Right hindlimb (tissue), 1 donor: ENCODE measurements at regions not wholly inside any gene's neighbourhood (a gene's known extent, or its start where the extent isn't known, plus 50 kb on each side); places are given as distances from the start of the nearest gene placed in this dataset.
"Not testable (repeated sequence)": the region's sequence is repeated elsewhere in the genome, so short reads cannot be mapped to it uniquely, and the experiment has no call there.

Experiments
- DNase-seq: peaks from one replicate; pipeline ENCODE4 v3.0.0-alpha.2; 2018

DNA sequence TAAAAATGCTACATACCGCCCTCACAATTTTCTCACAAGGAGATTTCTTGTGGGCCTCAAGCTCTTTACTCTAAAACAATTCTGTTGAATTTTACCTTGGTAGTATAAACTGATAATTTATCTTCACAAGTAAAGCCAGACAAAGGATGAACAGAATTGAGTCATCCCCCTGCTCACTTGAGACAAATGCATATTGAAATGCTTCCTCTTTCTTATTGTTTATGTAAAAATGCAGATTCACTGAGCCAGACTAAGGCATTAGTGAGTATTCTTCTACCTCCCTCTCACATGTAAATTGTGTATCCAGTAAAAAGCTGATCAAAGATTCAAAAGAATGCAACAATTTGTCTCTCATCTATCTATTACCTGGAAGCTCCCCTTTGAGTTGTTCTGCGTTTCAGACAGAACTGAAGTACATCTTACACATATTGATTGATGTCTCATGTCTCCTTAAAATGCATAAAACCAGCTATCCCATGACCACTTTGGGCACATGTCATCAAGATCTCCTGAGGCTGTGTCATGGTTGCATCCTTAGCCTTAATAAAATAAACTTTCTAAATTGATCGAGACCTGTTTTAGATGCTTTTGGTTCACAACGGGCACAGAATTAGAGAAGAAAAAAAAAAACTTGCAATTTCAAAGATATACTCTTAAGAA is 743.1 kb upstream of the B3GALT2 start:
- no peak for DNase-seq

GRCh38 chr1:193927550-193927949 is 741.1 kb upstream of the B3GALT2 start:
- DNase-seq = peak; percentile 21

DNA sequence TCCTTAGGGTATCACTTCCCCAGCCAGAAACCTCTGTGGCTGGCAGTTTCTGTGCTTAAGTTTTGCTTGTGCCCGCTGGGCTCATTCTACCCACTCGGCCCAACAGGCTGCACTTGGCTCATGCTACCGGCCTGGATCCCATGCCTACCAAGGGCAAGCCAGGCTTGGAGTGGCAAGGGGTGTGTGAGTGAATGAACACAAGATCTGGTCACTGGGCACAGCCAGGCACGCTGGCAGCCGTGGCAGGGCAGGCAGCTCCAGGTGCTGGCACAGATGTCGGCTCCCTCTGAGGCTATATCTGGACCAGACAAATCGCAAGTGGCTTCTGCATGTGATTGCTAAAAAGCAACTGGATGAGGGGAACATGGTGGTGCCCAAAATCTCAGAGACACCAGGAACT is 740.5 kb upstream of the B3GALT2 start:
- no peak for DNase-seq

DNA sequence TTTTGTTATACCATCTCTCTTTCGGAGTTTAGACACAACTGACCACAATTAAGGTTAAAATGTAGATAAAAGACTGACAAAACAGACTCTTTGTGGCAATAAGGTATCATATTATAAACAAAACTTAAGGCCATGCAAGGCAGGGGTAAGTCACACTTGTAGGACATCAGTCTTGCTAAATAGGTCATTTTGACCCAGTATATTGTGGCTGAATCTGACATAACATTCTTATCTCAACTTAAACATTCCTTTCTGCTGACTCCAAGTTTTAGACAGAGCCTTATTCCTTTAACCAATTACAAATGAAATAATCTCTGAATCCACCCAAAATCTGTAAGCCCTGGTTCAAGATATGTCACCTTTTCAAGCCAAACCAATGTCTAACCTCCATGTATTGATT is 733.4 kb upstream of the B3GALT2 start:
- DNase-seq = no peak

DNA sequence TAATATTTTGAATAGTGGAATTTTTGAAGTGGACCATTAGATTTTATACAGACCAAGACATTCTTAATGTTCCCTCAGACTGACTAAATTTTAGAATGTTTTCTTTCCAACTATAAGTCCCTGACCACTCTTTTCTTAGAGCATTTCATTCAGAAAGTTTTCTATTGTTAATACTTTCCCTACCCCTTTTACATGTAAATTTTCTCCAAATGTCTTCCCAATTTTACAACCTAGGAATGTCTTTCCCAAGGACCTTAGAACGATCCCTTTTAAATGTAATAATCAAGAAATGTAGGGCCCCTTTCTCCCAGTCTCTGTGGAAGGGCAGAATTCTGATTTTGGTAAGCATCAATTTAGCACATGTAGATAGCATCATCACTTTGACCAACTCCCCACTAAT is 730.0 kb upstream of the B3GALT2 start:
- DNase-seq = no peak

DNA sequence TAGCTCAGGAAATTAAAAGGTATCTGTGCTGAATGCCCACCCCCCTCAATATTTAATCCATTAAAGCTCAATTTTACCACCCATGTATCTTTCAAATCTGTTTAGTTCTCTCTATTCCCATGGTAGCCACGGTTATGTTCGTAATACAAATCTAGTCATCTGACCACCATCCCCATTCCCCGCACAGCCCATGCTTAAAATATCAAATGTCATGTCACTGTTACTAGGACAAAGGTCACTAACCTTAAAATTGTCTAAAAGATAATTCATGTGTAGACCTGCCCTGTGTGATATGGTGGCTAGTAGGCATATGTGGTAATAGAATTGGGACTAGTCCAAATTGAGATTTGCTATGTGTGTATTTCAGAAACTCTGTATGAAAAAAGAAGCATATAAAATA is 728.5 kb upstream of the B3GALT2 start:
- DNase-seq = no peak

DNA sequence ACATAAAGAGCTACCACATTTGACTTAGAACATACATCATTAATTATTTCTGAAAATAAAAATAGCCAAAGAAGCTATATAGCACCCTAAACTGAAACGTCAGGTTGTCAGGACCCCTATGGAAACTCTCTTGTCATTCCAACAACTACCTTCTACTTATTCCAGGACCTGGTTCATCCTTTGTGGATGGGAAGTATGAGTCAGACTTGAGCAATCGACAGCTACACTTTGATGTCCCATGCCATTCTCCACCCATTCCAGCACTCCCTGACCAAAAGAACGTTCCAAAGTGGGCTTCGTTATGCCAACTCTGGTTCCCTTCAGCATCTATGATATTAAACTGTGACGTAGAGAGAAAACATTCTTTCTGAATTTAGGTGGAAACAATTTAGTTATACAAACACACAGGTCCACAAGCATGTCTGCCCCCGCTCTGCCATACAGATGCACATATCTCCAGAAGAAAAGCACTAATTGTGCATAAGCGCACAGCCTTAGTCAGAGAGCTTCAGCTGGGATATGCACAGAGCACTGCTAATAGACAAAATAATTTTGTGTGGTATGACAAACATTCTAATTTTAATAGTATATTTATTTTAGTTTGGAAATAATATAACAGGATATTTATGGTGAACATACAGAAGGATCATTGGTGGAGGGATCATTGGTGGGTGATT is 723.1 kb upstream of the B3GALT2 start:
- DNase-seq = no peak

DNA sequence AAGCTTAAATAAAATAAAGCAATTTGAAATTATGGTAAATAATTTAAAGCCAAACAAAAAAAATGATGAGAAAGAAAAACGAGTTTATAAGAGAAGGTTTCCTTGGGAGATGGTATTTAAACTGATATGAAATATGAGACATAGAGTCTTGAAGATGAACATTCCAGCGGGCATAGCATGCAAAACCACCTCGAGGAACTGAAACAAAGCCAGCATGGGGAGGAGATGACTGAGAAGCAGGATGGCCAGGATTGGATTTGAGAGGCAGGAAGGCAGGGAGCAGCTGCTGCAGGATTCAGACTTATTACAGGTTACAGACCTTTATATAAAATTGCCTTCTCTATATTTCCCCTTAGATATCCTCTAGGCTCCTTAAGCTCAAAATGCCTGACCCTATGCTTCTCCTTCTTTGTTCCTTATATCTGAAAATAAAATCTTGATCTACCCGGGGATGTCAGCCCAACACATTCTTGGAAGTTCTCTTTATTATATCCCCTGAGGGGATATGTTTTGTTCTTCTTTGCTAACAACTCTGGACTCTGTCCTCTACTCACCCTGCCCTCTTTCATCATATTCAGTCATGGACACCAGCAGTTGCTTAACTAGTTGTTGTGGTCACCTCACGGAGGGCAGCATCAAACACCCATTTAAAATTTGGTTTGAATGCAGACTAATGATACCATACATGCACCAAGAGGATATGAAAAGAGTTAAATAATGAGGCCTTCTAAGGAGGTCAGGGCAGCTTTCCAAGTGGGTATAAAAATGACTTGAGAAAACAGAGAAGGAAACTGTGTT is 719.1 kb upstream of the B3GALT2 start:
- DNase-seq = no peak

- DNase-seq = no peak
Observed at GRCh38 chr1:193891788-193892187, 705.4 kb upstream of the B3GALT2 start.

- no peak for DNase-seq
Observed at GRCh38 chr1:193890935-193891334, 704.5 kb upstream of the B3GALT2 start.

DNA sequence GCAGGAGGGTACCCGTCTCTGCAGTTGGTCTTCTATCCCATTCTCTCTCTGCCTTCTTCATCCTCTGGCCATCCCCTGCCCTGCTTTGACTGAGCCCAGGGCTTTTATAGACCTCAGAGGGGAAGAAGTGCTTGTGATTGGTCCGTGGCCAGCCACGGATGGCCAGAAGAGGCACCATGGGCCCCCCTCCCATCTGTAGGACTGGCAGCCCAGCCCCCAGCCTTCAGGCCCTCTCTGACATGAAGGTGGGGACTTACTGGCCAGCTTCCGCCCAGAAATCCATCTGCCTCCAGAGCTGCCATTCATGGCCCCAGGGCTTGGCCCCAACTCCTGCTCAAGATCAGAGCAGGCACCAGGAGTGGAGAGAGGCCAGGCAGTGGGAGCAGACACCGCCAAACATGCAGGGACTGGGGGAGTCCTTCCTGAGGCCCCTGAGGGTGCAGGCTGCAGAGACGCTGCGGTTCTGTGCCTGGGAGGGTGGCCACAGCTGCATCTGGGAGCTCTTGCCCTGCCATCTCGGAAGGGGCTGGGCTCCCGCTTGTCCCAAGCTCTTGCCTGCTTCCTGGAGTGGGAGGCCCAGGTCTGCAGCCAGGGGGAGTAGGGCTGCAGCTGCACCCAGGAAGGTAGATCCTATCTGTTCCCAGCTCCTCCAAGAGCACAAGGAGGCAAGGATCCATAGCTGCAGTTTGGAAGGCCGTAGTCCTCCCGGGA is 698.6 kb upstream of the B3GALT2 start:
- no peak for DNase-seq

GRCh38 chr1:193877920-193878319 is 691.5 kb upstream of the B3GALT2 start:
- not testable (repeated sequence) for DNase-seq

DNA sequence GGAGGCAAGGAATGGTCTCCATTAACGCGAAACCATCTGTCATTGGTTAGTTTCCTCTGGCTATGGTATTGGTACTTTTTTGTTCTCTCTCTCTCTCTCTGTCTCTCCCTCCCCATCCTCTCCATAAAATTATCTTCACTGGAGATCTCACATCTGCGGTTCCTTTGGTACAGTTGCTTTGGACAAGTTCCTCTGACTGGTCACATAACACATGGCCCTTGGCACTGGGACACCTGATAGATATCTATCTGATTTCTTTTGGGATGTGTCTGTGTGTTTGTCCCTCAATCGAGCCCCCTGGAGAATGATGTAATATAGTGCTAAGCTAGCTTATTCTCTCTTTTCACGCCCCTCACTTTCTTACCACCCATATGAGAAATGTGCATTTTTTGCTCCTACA is 682.0 kb upstream of the B3GALT2 start:
- DNase-seq = no peak

- no peak for DNase-seq
Observed at GRCh38 chr1:193856261-193856660, 669.8 kb upstream of the B3GALT2 start.

GRCh38 chr1:193850745-193851144 is 664.3 kb upstream of the B3GALT2 start:
- no peak for DNase-seq

- DNase-seq = no peak
Observed at GRCh38 chr1:193846876-193847604, 660.6 kb upstream of the B3GALT2 start.

- DNase-seq = no peak
Observed at GRCh38 chr1:193846411-193846810, 660.0 kb upstream of the B3GALT2 start.

DNA sequence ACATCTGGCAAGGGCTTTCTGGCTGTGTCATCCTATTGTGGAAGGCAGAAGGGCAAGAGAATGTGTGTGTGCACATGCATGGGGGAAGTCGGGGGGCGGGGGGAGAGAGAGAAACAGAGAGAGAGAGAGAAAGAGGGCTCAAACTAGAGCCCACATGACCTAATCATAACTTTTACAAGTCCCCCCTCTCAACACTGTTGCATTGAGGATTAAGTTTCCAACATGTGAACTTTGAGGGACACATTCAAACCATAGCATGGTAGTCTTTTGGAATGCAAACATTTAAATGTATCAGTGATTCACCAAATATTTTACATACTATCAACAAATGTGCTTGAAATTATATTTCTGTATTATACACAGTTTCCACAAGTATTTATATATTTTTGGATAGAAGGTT is 655.4 kb upstream of the B3GALT2 start:
- DNase-seq = no peak

DNA sequence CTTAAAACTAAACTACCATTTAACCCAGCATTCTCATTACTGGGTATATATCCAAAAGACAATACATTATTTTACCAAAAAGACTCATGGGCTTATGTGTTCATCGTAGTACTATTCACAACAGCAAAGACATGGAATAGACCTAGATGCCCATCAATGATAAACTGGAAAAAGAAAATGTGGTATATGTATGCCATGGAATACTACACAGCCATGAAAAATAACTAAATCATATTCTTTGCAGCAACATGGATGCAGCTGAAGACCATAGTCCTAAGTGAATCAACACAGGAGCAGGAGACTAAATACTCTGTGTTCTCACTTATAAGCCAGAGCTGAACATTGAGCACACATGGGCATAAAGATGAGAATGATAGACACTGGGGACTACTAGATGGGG is 645.1 kb upstream of the B3GALT2 start:
- DNase-seq = no peak

DNA sequence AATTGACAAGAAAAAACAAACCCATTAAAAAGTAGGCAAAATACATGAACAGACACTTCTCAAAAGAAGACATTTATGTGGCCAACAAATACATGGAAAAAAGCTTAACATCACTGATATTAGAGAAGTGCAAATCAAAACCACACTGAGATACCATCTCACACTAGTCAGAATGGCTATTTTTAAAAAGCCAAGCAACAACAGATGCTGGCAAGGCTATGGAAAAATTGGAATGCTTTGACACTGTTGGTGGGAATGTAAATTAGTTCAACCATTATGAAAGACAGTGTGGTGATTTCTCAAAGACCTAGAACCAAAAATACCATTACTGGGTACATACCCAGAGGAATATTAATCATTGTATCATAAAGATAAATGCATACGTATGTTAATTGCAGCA is 641.1 kb upstream of the B3GALT2 start:
- no peak for DNase-seq

DNA sequence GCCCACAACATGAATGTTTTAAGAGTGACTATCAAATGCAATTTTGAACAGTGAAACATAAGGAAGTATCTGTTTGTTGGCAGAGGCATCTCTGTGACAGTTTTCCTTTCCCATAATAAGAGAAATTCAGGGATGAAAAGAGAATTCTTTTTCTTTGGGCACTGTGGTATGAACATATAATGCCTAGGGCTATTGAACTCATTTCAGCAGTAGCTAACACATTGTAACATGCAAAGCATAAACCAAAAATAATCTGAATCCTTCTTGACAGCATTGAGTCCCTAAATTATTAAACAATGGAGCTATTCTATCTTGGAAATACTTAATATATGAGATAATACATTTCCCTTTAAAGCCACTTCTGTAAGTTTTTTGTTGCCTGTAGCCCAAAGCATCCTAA is 633.0 kb upstream of the B3GALT2 start:
- no peak for DNase-seq

GRCh38 chr1:193807208-193807607 is 620.8 kb upstream of the B3GALT2 start:
- DNase-seq = no peak
